K562 (cell line): ENCODE measurements at regions not wholly inside any gene's neighbourhood (a gene's known extent, or its start where the extent isn't known, plus 50 kb on each side); places are given as distances from the start of the nearest gene placed in this dataset.

Source experiments
- ATAC-seq: fragments of 200-7000 bp; cut with Tn5 transposase; 3 replicates; pipeline ENCODE4 v1.9.1; 2020; ENCODE audit warnings: moderate library complexity
- BruUV-seq: library from RNA; stranded (reverse); fragments of 400-500 nt; replicated peaks from 2 replicates; lab custom pipeline; 2021; lab: Mats Ljungman, UMichigan
- CTCF ChIA-PET: fragments of 300-600 bp; formaldehyde crosslinking; extraction: SDS; loops from one replicate; lab custom pipeline; 2021; ENCODE audit warnings: low intra/inter-chr PET ratio; lab: Yijun Ruan, JAX
- POLR2A ChIA-PET: fragments of 300-600, 350-650 bp; sonication (Branson Sonifier 250); formaldehyde crosslinking; extraction: SDS; loops from one replicate; lab custom pipeline; 2021; ENCODE audit warnings: antibody characterized with exemption, inconsistent platforms; lab: Yijun Ruan, JAX
- DNase-seq, 4 experiments: peaks; one replicate each; pipeline versions ENCODE4 v3.0.0 to v3.0.0-alpha.2; 2011 to 2018; ENCODE audit warnings: low spot score in 3 of 4, mixed read lengths in 3 of 4; ENCODE audit errors: extremely low read depth in 1 of 4
- FAIRE-seq: peaks from 2 replicates; lab custom pipeline; 2011; peaks lifted over from hg19 to GRCh38; lab: Jason Lieb, UNC
- H2AFZ ChIP-seq: 2 replicates; pipeline ENCODE4 v1.6.0; 2011; ENCODE audit warnings: low read depth, low read length, control low read depth, inconsistent platforms
- H3K27ac ChIP-seq: fragments of 200-600 bp; 3 replicates; pipeline ENCODE4 v1.8.0; 2011; ENCODE audit warnings: low read depth, mild to moderate bottlenecking, control low read depth, inconsistent platforms, low read length, moderate library complexity, mixed read lengths; ENCODE audit errors: extremely low read depth
- H3K27me3 ChIP-seq, 2 experiments: fragments of 300-600 bp in 1 of 2; 2 replicates in 1 of 2; 3 replicates in 1 of 2; pipeline versions ENCODE4 v1.6.0 to v1.8.0; 2011; ENCODE audit warnings: inconsistent platforms in 2 of 2, low read length in 2 of 2, mild to moderate bottlenecking in 1 of 2, mixed read lengths in 1 of 2, moderate library complexity in 1 of 2; ENCODE audit not compliant: control insufficient read depth in 2 of 2, insufficient read depth in 2 of 2
- H3K36me3 ChIP-seq: fragments of 300-600 bp; 3 replicates; pipeline ENCODE4 v1.8.0; 2011; ENCODE audit warnings: mild to moderate bottlenecking, low read length, inconsistent platforms; ENCODE audit not compliant: control insufficient read depth, insufficient read depth
- H3K4me1 ChIP-seq, 2 experiments: fragments of 200-600 bp in 1 of 2; replicated peaks in 1 of 2; 2 replicates in 1 of 2; 3 replicates in 1 of 2; pipeline versions ENCODE4 v1.5.1 to v1.8.0; 2011; ENCODE audit warnings: inconsistent platforms in 2 of 2, low read length in 2 of 2, mild to moderate bottlenecking in 1 of 2, mixed read lengths in 1 of 2, moderate library complexity in 1 of 2; ENCODE audit not compliant: control insufficient read depth in 2 of 2, insufficient read depth in 2 of 2
- H3K4me2 ChIP-seq: 2 replicates; pipeline ENCODE4 v1.6.1; 2011; ENCODE audit warnings: low read length, control low read depth, inconsistent platforms, mixed read lengths; ENCODE audit not compliant: insufficient read depth
- H3K4me3 ChIP-seq: fragments of 200-600 bp; sonication (generic), shearing (Covaris generic); 2 replicates; pipeline ENCODE4 v1.5.1; 2016; ENCODE audit warnings: control low read depth, inconsistent platforms
- H3K79me2 ChIP-seq: fragments of 200-600 bp; 3 replicates; pipeline ENCODE4 v1.8.0; 2011; ENCODE audit warnings: low read length, inconsistent platforms; ENCODE audit not compliant: control insufficient read depth, insufficient read depth
- H3K9ac ChIP-seq, 2 experiments: 2 replicates each; pipeline versions ENCODE4 v1.6.0 to v1.6.1; 2011; ENCODE audit warnings: low read depth in 2 of 2, low read length in 2 of 2, control low read depth in 1 of 2, inconsistent platforms in 1 of 2, mild to moderate bottlenecking in 1 of 2, mixed read lengths in 1 of 2; ENCODE audit not compliant: insufficient read depth in 1 of 2
- H3K9me1 ChIP-seq: one replicate; pipeline ENCODE4 v1.6.0; 2011; ENCODE audit warnings: inconsistent platforms, mild to moderate bottlenecking, low read length, moderate library complexity; ENCODE audit not compliant: control insufficient read depth, insufficient read depth
- H3K9me3 ChIP-seq: replicated peaks from 2 replicates; pipeline ENCODE4 v1.5.1; 2011; ENCODE audit warnings: low read depth, low read length, inconsistent platforms; ENCODE audit not compliant: control insufficient read depth, insufficient read depth
- H4K20me1 ChIP-seq: replicated peaks from 2 replicates; pipeline ENCODE4 v1.6.1; 2011; ENCODE audit warnings: low read length, inconsistent platforms, mixed read lengths; ENCODE audit not compliant: control insufficient read depth, insufficient read depth
- POLR2AphosphoS5 ChIP-seq: IDR thresholded peaks from 2 replicates; pipeline ENCODE4 v1.6.1; 2011; ENCODE audit warnings: mild to moderate bottlenecking, low read depth, low read length, moderate library complexity; ENCODE audit not compliant: control insufficient read depth, insufficient read depth
- TRIM24 ChIP-seq, 2 experiments: fragments of 450-650 bp; IDR thresholded peaks; 2 replicates each; pipeline ENCODE4 v1.6.1; 2016
- ZNF589 ChIP-seq: fragments of 200-800 bp; sonication (Bioruptor generic); IDR thresholded peaks from 2 replicates; pipeline ENCODE4 v1.6.1; 2016; ENCODE audit warnings: low read depth, missing genetic modification characterization, missing compliant biosample characterization
- WGBS: fragments of 100-300 bp; shearing (Covaris generic); methylation state at CpG from one replicate; pipeline ENCODE4 v1.1.6; 2016; ENCODE audit warnings: low coverage, mixed read lengths; ENCODE audit not compliant: insufficient coverage; ENCODE audit errors: missing lambda C conversion rate; 5-methylcytosine and 5-hydroxymethylcytosine counted together
- in situ Hi-C: fragments of 300-500 bp; cut with MboI; formaldehyde crosslinking; loops from 4 replicates; pipeline ENCODE4 v1.15.0; 2018; ENCODE audit warnings: inconsistent platforms, mixed read lengths
- intact Hi-C: fragments of 100-400 bp; cut with micrococcal nuclease; formaldehyde crosslinking; loops from 2 replicates; pipeline ENCODE4 v1.14.2; 2022
- TF ChIP-seq, protein P1 (sequence below), 2 experiments: fragments of 450-650 bp; IDR thresholded peaks; 2 replicates each; pipeline ENCODE4 v1.6.1; 2018; ENCODE audit warnings: mild to moderate bottlenecking in 2 of 2, low read depth in 1 of 2; ENCODE audit not compliant: partially characterized antibody in 2 of 2
- TF ChIP-seq, protein P2 (sequence below): fragments of 450-650 bp; formaldehyde crosslinking; conservative IDR thresholded peaks from 2 replicates; pipeline ENCODE4 v1.4.0; 2022; ENCODE audit warnings: mild to moderate bottlenecking, missing genetic modification characterization
- TF ChIP-seq, protein P3 (sequence below): sonication (generic); formaldehyde crosslinking; IDR thresholded peaks from 2 replicates; pipeline ENCODE4 v1.9.0; 2022; ENCODE audit warnings: mild to moderate bottlenecking, missing genetic modification reagents

DNA sequence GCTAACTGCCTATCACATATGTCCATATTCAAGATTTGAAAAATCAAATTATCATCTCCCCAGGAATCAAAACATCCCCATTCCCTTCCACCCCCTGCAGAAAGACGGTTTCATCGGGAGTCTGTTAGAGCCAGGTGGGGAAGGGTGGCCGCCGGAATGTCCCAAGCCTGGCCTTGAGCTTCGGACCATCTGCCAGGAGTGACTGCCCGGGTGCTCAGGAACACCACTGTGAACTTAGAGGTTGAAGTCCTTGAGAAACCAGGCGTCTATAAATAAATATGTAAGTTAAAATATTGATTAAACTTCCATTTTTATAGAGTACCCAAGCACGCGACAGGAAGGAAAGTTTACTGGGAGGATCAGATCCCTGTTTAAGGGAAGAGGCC, 250.8 kb downstream of the DLL1 start:
- Histone ChIP-seq H4K20me1 (peaks cover 9% of the 10 kb centered on the region; the same call in 1 of the 2 replicates), H3K4me3 (no peak overlapping the region), H3K27me3 (peaks cover 2 to 55% of the 10 kb centered on the region in 2 experiments; a peak in 3 of 5 replicates), H3K4me2 (no peak overlapping the region), H3K9me1 (no peaks in the 10 kb centered on the region), H2AFZ (no peak overlapping the region), H3K4me1 (no peaks in the 10 kb centered on the region), H3K9ac (no peak overlapping the region), H3K36me3 (no peaks in the 10 kb centered on the region), H3K79me2 (no peaks in the 10 kb centered on the region), H3K9me3 (no peaks in the 10 kb centered on the region), H3K27ac (no peak overlapping the region)
- ATAC-seq (no peak), FAIRE-seq (no peak), DNase-seq (no peak)
- no TSS peak for BruUV-seq
- intact Hi-C loops (no loop called here), in situ Hi-C loops (no loop called here)
- POLR2A ChIA-PET = no interaction called here
- CTCF ChIA-PET = no interaction called here
- TF ChIP-seq, protein P1, sequence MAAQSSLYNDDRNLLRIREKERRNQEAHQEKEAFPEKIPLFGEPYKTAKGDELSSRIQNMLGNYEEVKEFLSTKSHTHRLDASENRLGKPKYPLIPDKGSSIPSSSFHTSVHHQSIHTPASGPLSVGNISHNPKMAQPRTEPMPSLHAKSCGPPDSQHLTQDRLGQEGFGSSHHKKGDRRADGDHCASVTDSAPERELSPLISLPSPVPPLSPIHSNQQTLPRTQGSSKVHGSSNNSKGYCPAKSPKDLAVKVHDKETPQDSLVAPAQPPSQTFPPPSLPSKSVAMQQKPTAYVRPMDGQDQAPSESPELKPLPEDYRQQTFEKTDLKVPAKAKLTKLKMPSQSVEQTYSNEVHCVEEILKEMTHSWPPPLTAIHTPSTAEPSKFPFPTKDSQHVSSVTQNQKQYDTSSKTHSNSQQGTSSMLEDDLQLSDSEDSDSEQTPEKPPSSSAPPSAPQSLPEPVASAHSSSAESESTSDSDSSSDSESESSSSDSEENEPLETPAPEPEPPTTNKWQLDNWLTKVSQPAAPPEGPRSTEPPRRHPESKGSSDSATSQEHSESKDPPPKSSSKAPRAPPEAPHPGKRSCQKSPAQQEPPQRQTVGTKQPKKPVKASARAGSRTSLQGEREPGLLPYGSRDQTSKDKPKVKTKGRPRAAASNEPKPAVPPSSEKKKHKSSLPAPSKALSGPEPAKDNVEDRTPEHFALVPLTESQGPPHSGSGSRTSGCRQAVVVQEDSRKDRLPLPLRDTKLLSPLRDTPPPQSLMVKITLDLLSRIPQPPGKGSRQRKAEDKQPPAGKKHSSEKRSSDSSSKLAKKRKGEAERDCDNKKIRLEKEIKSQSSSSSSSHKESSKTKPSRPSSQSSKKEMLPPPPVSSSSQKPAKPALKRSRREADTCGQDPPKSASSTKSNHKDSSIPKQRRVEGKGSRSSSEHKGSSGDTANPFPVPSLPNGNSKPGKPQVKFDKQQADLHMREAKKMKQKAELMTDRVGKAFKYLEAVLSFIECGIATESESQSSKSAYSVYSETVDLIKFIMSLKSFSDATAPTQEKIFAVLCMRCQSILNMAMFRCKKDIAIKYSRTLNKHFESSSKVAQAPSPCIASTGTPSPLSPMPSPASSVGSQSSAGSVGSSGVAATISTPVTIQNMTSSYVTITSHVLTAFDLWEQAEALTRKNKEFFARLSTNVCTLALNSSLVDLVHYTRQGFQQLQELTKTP (IDR thresholded peaks at IDR 0.05; ENCODE audit: low read depth in 1 of 2, partially characterized antibody in 2 of 2) = no peak
- TF ChIP-seq, protein P2, sequence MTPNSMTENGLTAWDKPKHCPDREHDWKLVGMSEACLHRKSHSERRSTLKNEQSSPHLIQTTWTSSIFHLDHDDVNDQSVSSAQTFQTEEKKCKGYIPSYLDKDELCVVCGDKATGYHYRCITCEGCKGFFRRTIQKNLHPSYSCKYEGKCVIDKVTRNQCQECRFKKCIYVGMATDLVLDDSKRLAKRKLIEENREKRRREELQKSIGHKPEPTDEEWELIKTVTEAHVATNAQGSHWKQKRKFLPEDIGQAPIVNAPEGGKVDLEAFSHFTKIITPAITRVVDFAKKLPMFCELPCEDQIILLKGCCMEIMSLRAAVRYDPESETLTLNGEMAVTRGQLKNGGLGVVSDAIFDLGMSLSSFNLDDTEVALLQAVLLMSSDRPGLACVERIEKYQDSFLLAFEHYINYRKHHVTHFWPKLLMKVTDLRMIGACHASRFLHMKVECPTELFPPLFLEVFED (CRISPR knock-in tag) = no peak
- no peak for TF ChIP-seq POLR2AphosphoS5
- TF ChIP-seq ZNF589 (CRISPR knock-in tag) = no peak
- no peak for TF ChIP-seq TRIM24 (IDR thresholded peaks at IDR 0.05)
- TF ChIP-seq, protein P3, sequence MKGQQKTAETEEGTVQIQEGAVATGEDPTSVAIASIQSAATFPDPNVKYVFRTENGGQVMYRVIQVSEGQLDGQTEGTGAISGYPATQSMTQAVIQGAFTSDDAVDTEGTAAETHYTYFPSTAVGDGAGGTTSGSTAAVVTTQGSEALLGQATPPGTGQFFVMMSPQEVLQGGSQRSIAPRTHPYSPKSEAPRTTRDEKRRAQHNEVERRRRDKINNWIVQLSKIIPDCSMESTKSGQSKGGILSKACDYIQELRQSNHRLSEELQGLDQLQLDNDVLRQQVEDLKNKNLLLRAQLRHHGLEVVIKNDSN (CRISPR knock-in tag) = no peak
- 0% methylated on average over 9 of the region's 9 CpGs for WGBS
